OCI-LY3 (cell line): ENCODE measurements at regions not wholly inside any gene's neighbourhood (a gene's known extent, or its start where the extent isn't known, plus 50 kb on each side); places are given as distances from the start of the nearest gene placed in this dataset.

Experiments used
- EZH2phosphoT487 ChIP-seq: fragments of 200-600 bp; shearing (Covaris generic); IDR thresholded peaks from 2 replicates; pipeline ENCODE4 v1.6.1; 2018; ENCODE audit warnings: antibody characterized with exemption, mixed run types, low read depth
- TF ChIP-seq, protein P1 (sequence below): fragments of 200-600, 300-600 bp; sonication (generic); IDR thresholded peaks from 2 replicates; pipeline ENCODE4 v1.5.1; 2014; ENCODE audit warnings: antibody characterized with exemption, low read length, low read depth

DNA sequence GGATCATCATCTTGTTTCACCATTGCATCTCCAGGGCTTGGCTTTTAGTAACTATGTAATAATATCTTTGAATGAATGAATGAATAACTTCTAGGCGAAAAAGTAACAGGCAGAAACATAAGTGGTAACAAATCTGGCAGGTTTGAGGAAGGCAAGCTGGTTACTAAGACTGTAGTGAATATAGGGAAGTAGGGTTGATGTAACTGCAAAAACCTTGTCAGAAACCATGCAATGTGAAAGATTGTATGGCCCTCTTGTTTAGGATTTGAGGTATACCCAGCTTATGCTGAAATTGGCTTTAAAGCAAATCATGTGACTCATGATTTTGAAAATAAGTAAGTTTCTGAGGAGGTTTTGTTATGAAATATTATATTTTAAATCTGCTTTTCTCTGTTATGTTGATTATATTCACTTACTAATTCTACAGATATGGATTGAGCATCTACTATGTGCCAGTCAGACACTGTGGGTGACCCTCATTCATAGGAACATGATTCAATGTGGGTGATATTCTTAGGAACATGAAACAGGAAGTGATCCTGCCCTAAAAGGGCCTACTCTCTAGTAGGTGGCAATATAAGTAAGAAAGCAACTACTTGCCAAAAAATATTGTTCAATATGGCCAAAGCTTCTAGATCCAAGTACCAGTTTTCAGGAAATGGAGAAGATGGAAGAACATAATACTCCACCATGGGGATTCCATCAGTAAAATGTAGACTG is 115.5 kb upstream of the CCDC90B start:
- TF ChIP-seq, protein P1, sequence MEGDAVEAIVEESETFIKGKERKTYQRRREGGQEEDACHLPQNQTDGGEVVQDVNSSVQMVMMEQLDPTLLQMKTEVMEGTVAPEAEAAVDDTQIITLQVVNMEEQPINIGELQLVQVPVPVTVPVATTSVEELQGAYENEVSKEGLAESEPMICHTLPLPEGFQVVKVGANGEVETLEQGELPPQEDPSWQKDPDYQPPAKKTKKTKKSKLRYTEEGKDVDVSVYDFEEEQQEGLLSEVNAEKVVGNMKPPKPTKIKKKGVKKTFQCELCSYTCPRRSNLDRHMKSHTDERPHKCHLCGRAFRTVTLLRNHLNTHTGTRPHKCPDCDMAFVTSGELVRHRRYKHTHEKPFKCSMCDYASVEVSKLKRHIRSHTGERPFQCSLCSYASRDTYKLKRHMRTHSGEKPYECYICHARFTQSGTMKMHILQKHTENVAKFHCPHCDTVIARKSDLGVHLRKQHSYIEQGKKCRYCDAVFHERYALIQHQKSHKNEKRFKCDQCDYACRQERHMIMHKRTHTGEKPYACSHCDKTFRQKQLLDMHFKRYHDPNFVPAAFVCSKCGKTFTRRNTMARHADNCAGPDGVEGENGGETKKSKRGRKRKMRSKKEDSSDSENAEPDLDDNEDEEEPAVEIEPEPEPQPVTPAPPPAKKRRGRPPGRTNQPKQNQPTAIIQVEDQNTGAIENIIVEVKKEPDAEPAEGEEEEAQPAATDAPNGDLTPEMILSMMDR = no peak
- no peak for TF ChIP-seq EZH2phosphoT487
